ENCODE measurements at regions not wholly inside any gene's neighbourhood (a gene's known extent, or its start where the extent isn't known, plus 50 kb on each side); places are given as distances from the start of the nearest gene placed in this dataset.

DNA sequence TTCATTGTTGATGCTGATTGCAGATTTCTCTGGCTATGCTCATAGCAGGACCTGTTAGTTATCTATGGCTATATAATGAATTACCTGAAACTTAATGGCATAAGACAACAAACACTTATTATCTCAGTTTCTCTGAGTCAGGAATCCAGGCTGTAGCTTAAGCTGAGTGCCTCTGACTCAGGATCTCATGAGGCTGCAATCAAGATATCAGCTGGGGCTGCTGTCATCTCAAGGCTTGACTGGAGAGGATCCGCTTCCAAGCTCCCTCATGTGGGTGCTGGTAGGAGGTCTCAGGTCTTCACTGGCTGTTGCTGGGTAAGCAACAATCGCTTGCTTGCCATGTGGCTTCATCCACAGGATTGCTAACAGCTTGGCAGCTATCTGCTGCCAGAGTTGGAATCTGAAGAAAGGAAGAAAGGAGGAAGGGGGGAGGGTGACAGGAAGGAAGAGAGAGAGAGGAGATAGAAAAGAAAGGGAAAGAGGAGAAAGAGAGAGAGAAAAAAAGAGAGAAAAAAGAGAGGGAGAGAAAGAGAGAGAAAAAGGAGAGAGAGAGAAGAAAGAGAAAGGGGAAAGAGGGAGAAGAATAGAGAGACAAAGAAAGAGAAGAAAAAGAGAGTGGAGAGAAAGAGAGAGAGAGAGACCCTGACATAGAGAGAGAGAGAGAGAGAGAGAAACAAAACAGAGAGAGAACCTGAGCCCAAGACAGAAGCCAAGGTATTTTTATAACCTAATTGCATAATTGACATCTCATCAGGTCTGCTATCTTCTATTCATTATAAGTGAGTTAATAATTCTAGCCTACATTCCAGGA is 579.0 kb upstream of the BTBD3 start:
- TF ChIP-seq, protein P1, sequence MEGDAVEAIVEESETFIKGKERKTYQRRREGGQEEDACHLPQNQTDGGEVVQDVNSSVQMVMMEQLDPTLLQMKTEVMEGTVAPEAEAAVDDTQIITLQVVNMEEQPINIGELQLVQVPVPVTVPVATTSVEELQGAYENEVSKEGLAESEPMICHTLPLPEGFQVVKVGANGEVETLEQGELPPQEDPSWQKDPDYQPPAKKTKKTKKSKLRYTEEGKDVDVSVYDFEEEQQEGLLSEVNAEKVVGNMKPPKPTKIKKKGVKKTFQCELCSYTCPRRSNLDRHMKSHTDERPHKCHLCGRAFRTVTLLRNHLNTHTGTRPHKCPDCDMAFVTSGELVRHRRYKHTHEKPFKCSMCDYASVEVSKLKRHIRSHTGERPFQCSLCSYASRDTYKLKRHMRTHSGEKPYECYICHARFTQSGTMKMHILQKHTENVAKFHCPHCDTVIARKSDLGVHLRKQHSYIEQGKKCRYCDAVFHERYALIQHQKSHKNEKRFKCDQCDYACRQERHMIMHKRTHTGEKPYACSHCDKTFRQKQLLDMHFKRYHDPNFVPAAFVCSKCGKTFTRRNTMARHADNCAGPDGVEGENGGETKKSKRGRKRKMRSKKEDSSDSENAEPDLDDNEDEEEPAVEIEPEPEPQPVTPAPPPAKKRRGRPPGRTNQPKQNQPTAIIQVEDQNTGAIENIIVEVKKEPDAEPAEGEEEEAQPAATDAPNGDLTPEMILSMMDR (IDR thresholded peaks at IDR 0.05; ENCODE audit: insufficient read depth, low read length, poor library complexity, severe bottlenecking) = no peak
- Histone ChIP-seq H3K4me3 (replicated peaks; ENCODE audit: low read depth, low read length) (no peak overlapping the region), H3K27me3 (replicated peaks; ENCODE audit: control insufficient read depth, insufficient read depth, low read length) (no peaks in the 10 kb centered on the region), H3K36me3 (ENCODE audit: control insufficient read depth, insufficient read depth, low read length) (no peaks in the 10 kb centered on the region)
- no peak for DNase-seq (ENCODE audit: extremely low read depth, insufficient read length)

DNA sequence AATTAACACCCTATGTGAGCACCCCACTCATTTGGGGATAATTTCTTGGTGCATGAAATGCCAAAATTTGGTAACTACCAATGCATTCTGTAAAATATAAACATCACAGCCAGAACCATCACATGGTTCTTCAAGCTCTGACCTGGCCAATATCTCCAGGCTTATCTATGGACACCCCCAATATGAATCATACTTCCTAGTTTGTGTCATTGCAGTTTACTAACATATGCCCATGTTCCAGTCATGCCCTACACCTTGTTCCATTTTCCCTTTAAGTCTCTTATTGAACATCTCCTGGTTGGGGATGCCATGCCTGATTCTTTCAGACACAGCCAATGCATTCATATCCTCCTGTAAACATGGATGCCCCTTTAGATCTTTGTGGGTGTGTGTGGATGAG is 572.8 kb upstream of the BTBD3 start:
- DNase-seq (ENCODE audit: extremely low read depth, insufficient read length) = no peak
- Histone ChIP-seq H3K4me3 (replicated peaks; ENCODE audit: low read depth, low read length) (no peak overlapping the region), H3K27me3 (replicated peaks; ENCODE audit: control insufficient read depth, insufficient read depth, low read length) (no peaks in the 10 kb centered on the region), H3K36me3 (ENCODE audit: control insufficient read depth, insufficient read depth, low read length) (no peaks in the 10 kb centered on the region)
- TF ChIP-seq, protein P1 (IDR thresholded peaks at IDR 0.05; ENCODE audit: insufficient read depth, low read length, poor library complexity, severe bottlenecking) = no peak

DNA sequence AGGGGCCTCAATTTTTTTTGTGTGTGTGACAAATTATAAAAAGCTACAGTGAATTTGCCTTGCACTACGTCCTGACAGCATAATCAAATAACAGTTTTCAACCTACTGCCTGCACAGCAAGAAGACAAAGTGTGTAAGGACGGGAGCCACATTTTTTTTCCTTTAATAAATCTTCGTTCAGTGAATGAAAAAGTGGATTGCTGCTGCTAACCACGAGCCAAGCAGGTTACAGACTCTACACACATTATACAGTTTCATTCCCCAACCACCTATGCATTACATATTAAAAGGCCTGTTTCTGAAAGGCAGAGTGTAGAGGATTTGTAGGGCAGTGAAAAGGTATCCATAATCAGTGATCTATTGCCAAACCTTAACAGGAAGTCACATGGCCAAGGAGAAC is 570.0 kb upstream of the BTBD3 start:
- TF ChIP-seq, protein P1 (IDR thresholded peaks at IDR 0.05; ENCODE audit: insufficient read depth, low read length, poor library complexity, severe bottlenecking) = no peak
- no peak for DNase-seq (ENCODE audit: extremely low read depth, insufficient read length)
- Histone ChIP-seq H3K36me3 (ENCODE audit: control insufficient read depth, insufficient read depth, low read length) (no peaks in the 10 kb centered on the region), H3K27me3 (replicated peaks; ENCODE audit: control insufficient read depth, insufficient read depth, low read length) (no peaks in the 10 kb centered on the region), H3K4me3 (replicated peaks; ENCODE audit: low read depth, low read length) (no peak overlapping the region)

DNA sequence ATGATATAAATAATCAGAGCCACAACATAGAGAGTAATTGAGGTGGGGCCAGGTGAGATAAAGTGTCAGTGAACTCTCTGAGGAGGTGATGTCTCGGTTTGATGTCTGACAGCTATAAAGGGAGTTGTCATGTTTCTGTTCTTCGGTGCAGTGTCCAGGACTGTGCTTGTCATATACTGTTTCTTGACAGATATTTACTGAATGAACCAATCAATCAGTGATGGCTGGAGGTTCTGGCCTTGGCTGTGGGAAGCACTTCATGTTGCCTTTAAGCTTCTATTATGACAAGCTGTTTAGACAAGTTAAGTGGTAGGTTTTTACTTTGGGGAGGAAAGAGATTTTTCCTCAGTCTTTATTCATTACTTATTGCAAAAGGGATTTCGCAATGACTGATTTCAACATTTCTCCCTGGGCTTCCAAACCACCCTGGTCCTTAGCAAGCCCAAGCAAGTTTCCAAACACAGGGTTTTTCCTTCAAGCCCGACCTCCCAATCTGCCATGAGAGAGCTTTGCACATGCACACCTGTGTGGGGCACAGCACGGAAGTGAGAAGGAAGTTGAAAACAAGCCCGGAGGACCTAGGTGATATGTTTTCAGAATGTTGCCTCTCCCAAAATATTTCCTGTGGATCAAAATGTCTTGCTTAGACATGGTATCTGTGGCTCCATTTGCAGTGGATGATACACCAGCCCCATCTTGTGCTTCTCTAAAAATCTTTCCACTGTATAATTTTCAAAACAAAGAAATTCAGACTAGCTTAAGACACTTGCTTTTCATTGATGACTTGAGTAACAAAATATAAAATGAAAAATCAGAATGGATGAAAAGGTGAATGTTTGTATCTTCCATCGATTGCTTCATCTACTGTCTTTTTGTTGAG is 567.3 kb upstream of the BTBD3 start:
- no peaks in the 10 kb centered on the region for H3K27me3 ChIP-seq (replicated peaks; ENCODE audit: control insufficient read depth, insufficient read depth, low read length)
- H3K4me3 ChIP-seq (replicated peaks; ENCODE audit: low read depth, low read length) = no peak overlapping the region
- no peak for DNase-seq (ENCODE audit: extremely low read depth, insufficient read length)
- TF ChIP-seq, protein P1 (IDR thresholded peaks at IDR 0.05; ENCODE audit: insufficient read depth, low read length, poor library complexity, severe bottlenecking) = no peak
- no peaks in the 10 kb centered on the region for H3K36me3 ChIP-seq (ENCODE audit: control insufficient read depth, insufficient read depth, low read length)

DNA sequence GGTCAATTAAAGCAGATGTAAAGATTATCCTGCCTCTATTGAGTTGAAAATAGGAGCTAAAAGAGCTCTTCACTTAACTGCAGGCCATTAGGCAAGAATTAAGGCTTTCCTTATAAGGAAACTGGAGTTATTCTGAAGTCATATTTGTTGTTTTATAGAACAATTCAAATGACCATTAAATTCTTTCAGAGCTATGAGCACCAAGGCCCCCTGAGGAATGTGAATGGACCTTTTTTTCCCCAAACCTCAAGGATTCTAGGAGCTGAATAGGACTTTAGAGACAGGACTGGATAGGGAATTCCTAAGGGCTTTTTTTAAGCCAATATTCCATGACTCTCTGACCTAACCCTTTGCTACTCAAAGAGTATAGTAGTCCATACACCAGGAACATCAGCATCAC is 565.7 kb upstream of the BTBD3 start:
- DNase-seq (ENCODE audit: extremely low read depth, insufficient read length) = no peak
- Histone ChIP-seq H3K4me3 (replicated peaks; ENCODE audit: low read depth, low read length) (no peak overlapping the region), H3K36me3 (ENCODE audit: control insufficient read depth, insufficient read depth, low read length) (no peaks in the 10 kb centered on the region), H3K27me3 (replicated peaks; ENCODE audit: control insufficient read depth, insufficient read depth, low read length) (no peaks in the 10 kb centered on the region)
- TF ChIP-seq, protein P1 (IDR thresholded peaks at IDR 0.05; ENCODE audit: insufficient read depth, low read length, poor library complexity, severe bottlenecking) = no peak
